ENCODE measurements at regions not wholly inside any gene's neighbourhood (a gene's known extent, or its start where the extent isn't known, plus 50 kb on each side); places are given as distances from the start of the nearest gene placed in this dataset.

DNA sequence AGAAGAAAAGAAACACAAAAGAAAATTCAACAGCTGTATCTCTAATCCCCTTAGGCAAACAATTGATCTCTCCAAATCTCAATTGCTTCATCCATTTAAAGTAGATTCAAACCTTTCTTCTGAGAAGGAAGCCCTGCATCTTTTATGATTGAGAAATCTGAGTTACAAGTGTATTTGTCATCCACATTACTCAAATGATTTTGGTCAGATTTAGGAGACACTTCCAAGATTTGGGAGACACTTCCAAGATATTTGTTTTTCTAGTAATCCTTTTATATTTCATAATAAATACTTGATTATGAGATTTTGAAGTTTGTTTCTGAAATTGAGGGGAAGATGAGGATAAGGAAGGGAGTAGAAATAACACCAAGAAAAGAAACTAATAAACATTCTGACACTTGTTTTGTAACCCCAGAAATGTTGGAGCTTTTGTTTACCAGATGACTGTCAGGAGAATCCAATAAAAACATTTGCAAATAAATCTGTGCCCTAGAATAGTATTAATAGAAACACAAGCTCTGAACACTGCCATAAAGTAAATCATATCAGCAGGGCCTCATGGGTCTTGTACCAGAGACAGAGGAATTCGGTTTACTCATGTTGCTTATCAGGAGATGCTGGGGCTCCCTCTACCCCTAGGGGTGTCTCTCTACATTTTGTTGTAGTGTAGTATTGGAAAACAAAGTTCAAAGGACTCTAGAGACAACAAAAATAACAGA, 314.3 kb upstream of the NT5E start:
- H3K36me3 ChIP-seq (ENCODE audit: control insufficient read depth in 4 of 4, insufficient read depth in 4 of 4, low read length in 4 of 4): no peaks in the 10 kb centered on the region
- no peak overlapping the region for H3K4me3 ChIP-seq
- H3K27ac ChIP-seq (ENCODE audit: low read depth in 1 of 2, low read length in 1 of 2): no peak overlapping the region
- H3K4me1 ChIP-seq (ENCODE audit: control insufficient read depth in 5 of 5, insufficient read depth in 5 of 5, low read length in 5 of 5): no peaks in the 10 kb centered on the region
- 42 to 44% methylated on average over 1 of the region's 1 CpG for WGBS, 2 donors
- TF ChIP-seq, protein P1, sequence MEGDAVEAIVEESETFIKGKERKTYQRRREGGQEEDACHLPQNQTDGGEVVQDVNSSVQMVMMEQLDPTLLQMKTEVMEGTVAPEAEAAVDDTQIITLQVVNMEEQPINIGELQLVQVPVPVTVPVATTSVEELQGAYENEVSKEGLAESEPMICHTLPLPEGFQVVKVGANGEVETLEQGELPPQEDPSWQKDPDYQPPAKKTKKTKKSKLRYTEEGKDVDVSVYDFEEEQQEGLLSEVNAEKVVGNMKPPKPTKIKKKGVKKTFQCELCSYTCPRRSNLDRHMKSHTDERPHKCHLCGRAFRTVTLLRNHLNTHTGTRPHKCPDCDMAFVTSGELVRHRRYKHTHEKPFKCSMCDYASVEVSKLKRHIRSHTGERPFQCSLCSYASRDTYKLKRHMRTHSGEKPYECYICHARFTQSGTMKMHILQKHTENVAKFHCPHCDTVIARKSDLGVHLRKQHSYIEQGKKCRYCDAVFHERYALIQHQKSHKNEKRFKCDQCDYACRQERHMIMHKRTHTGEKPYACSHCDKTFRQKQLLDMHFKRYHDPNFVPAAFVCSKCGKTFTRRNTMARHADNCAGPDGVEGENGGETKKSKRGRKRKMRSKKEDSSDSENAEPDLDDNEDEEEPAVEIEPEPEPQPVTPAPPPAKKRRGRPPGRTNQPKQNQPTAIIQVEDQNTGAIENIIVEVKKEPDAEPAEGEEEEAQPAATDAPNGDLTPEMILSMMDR (IDR thresholded peaks at IDR 0.05; ENCODE audit: control extremely low read depth, extremely low read depth): no peak
- DNase-seq (no peak), ATAC-seq (ENCODE audit: insufficient read depth, low FRiP score) (no peak)
- no peaks in the 10 kb centered on the region for H3K27me3 ChIP-seq (ENCODE audit: control insufficient read depth in 3 of 3, insufficient read depth in 3 of 3, low read length in 2 of 3)
- no peaks in the 10 kb centered on the region for H3K9me3 ChIP-seq (ENCODE audit: control insufficient read depth in 4 of 4, insufficient read depth in 3 of 4, low read length in 3 of 4)
- H3K9ac ChIP-seq (ENCODE audit: insufficient read depth in 1 of 2, low read length in 2 of 2): no peak overlapping the region

DNA sequence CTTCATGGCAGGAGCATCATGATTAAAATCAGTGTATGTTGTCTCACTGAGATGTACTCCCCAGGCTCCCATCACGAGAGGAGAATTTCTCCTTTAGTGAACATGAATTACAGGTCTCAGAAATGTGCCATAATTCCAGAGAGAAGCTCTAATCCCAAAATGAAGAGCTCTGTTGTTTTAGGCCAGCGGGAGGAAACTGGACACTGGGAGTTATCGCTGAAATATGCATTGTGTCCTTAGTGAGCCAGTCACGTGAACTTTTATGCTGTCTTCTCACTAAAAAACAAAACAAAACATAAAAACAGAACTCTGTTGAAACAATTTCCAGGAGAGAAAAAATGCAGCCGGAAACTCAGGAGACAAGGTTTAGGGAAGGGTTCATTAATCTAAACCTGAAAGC, 315.7 kb upstream of the NT5E start:
- TF ChIP-seq, protein P1 (IDR thresholded peaks at IDR 0.05; ENCODE audit: control extremely low read depth, extremely low read depth): no peak
- no peak for DNase-seq
- Histone ChIP-seq H3K9me3 (ENCODE audit: control insufficient read depth in 4 of 4, insufficient read depth in 3 of 4, low read length in 3 of 4) (no peaks in the 10 kb centered on the region), H3K27ac (ENCODE audit: low read depth in 1 of 2, low read length in 1 of 2) (no peak overlapping the region), H3K27me3 (ENCODE audit: control insufficient read depth in 3 of 3, insufficient read depth in 3 of 3, low read length in 2 of 3) (no peaks in the 10 kb centered on the region), H3K9ac (ENCODE audit: insufficient read depth in 1 of 2, low read length in 2 of 2) (no peak overlapping the region), H3K36me3 (ENCODE audit: control insufficient read depth in 4 of 4, insufficient read depth in 4 of 4, low read length in 4 of 4) (no peaks in the 10 kb centered on the region), H3K4me3 (no peak overlapping the region), H3K4me1 (ENCODE audit: control insufficient read depth in 5 of 5, insufficient read depth in 5 of 5, low read length in 5 of 5) (no peaks in the 10 kb centered on the region)
- ATAC-seq (ENCODE audit: insufficient read depth, low FRiP score): no peak
- WGBS, 2 donors: 88% methylated on average over 5 of the region's 5 CpGs

DNA sequence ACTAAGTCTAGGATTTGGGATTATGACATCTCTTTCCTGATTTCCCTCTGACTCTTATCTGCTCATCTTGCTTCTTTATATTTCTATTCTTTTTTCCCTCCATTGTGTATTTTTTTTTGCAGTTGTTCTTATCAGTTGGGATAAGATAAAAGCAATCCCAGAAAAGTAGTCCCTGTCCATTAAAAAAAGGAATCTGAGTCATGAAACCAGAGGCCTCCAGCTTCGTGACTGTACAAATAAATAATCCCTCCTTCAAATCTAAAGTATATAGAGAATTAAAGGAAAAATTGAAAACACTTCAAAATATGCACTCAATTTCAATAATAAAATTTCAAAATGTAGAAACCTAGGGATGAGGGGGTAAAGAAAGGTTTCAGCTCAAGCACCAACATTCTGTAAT, 317.8 kb upstream of the NT5E start:
- no peak overlapping the region for H3K4me3 ChIP-seq
- DNase-seq (no peak), ATAC-seq (ENCODE audit: insufficient read depth, low FRiP score) (no peak)
- no peaks in the 10 kb centered on the region for H3K4me1 ChIP-seq (ENCODE audit: control insufficient read depth in 5 of 5, insufficient read depth in 5 of 5, low read length in 5 of 5)
- no peak overlapping the region for H3K9ac ChIP-seq (ENCODE audit: insufficient read depth in 1 of 2, low read length in 2 of 2)
- H3K9me3 ChIP-seq (ENCODE audit: control insufficient read depth in 4 of 4, insufficient read depth in 3 of 4, low read length in 3 of 4): peaks cover 0 to 3% (median 0%) of the 10 kb centered on the region in 4 donors
- no peaks in the 10 kb centered on the region for H3K36me3 ChIP-seq (ENCODE audit: control insufficient read depth in 4 of 4, insufficient read depth in 4 of 4, low read length in 4 of 4)
- WGBS, 2 donors: 57 to 59% methylated on average over 1 of the region's 1 CpG
- H3K27ac ChIP-seq (ENCODE audit: low read depth in 1 of 2, low read length in 1 of 2): no peak overlapping the region
- TF ChIP-seq, protein P1 (IDR thresholded peaks at IDR 0.05; ENCODE audit: control extremely low read depth, extremely low read depth): no peak
- H3K27me3 ChIP-seq (ENCODE audit: control insufficient read depth in 3 of 3, insufficient read depth in 3 of 3, low read length in 2 of 3): no peaks in the 10 kb centered on the region

DNA sequence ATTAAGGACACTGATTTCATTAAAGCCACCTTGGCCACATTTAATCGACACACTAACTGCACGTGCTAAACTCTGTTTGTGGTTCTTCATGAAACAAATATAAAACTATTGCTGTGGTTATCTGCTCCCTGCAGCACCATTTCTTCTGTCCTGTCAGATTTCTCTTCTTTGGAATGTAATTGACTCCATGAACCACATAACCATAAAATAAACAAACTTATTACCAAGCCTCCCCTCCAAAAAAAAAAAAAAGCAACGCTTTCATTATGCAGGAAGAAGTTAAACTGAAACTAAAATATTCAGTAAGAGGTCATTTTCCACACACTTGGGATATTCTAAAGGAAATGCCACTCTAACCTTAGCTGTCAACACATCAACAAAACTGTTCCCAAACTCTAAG, 319.1 kb upstream of the NT5E start:
- Histone ChIP-seq H3K9ac (ENCODE audit: insufficient read depth in 1 of 2, low read length in 2 of 2) (no peak overlapping the region), H3K4me1 (ENCODE audit: control insufficient read depth in 5 of 5, insufficient read depth in 5 of 5, low read length in 5 of 5) (no peaks in the 10 kb centered on the region), H3K27ac (ENCODE audit: low read depth in 1 of 2, low read length in 1 of 2) (no peak overlapping the region), H3K36me3 (ENCODE audit: control insufficient read depth in 4 of 4, insufficient read depth in 4 of 4, low read length in 4 of 4) (no peaks in the 10 kb centered on the region), H3K27me3 (ENCODE audit: control insufficient read depth in 3 of 3, insufficient read depth in 3 of 3, low read length in 2 of 3) (no peaks in the 10 kb centered on the region), H3K9me3 (ENCODE audit: control insufficient read depth in 4 of 4, insufficient read depth in 3 of 4, low read length in 3 of 4) (peaks cover 0 to 3% (median 0%) of the 10 kb centered on the region in 4 donors), H3K4me3 (no peak overlapping the region)
- WGBS, 2 donors: 65 to 77% methylated on average over 3 of the region's 3 CpGs
- ATAC-seq (ENCODE audit: insufficient read depth, low FRiP score) (no peak), DNase-seq (no peak)
- TF ChIP-seq, protein P1 (IDR thresholded peaks at IDR 0.05; ENCODE audit: control extremely low read depth, extremely low read depth): no peak

Measured in lung (tissue), 11 donors.